GM12878 (cell line): ENCODE measurements at regions not wholly inside any gene's neighbourhood (a gene's known extent, or its start where the extent isn't known, plus 50 kb on each side); places are given as distances from the start of the nearest gene placed in this dataset.

ENCODE experiments used
- CHD4 ChIP-seq: fragments of 200-600 bp; sonication (generic); IDR thresholded peaks from 2 replicates; pipeline ENCODE4 v1.6.1; 2016; ENCODE audit warnings: mild to moderate bottlenecking
- CTCF ChIP-seq, 3 experiments: IDR thresholded peaks in 2 of 3; conservative IDR thresholded peaks in 1 of 3; 2 replicates each; pipeline ENCODE4 v1.5.1; 2011; ENCODE audit warnings: low read depth in 3 of 3, low read length in 3 of 3, mild to moderate bottlenecking in 3 of 3, control low read depth in 2 of 3, moderate library complexity in 2 of 3, inconsistent platforms in 1 of 3, mixed read lengths in 1 of 3; ENCODE audit not compliant: control insufficient read depth in 2 of 3, insufficient read depth in 1 of 3; ENCODE audit errors: extremely low read depth in 1 of 3
- REST ChIP-seq: IDR thresholded peaks from 2 replicates; pipeline ENCODE4 v1.6.1; 2012; ENCODE audit warnings: mild to moderate bottlenecking, low read depth, low read length

GRCh38 chr11:123360267-123360936, 69.7 kb upstream of the GRAMD1B start:
- TF ChIP-seq CTCF (IDR thresholded peaks at IDR 0.05 in 2 of 3, conservative IDR thresholded peaks at IDR 0.05 in 1 of 3; ENCODE audit: control insufficient read depth in 2 of 3, extremely low read depth in 1 of 3, insufficient read depth in 1 of 3, low read depth in 3 of 3, low read length in 3 of 3) = no peak
- no peak for TF ChIP-seq CHD4
- TF ChIP-seq REST = no peak
